ENCODE measurements at regions not wholly inside any gene's neighbourhood (a gene's known extent, or its start where the extent isn't known, plus 50 kb on each side); places are given as distances from the start of the nearest gene placed in this dataset.

DNA sequence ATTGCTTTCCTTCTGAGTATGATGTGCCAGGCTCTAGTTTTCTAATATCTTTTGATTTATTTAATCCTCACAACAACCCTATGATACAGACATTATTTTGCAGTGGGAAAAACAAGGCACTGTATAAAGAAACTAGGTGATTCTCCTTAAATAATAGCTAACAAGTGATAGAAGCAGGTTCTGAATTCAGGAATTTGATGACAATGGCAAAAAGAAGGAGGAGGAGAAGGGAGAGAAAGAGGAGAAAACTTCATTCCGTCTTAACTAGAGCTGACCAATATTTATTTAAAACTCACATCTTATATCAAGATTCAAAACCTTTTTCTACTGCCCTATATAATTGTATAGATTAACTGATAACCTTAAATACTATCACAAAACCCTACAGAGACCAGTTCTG is 1477.1 kb upstream of the PCDH7 start:
- H3K4me3 Mint-ChIP-seq: no peak overlapping the region
- DNase-seq: no peak
- H3K9me3 Mint-ChIP-seq: peaks cover 11% of the 10 kb centered on the region
- H3K4me1 Mint-ChIP-seq: no peaks in the 10 kb centered on the region
- no peaks in the 10 kb centered on the region for H3K27me3 Mint-ChIP-seq
- H3K36me3 Mint-ChIP-seq: no peaks in the 10 kb centered on the region
- H3K27ac Mint-ChIP-seq: no peak overlapping the region

DNA sequence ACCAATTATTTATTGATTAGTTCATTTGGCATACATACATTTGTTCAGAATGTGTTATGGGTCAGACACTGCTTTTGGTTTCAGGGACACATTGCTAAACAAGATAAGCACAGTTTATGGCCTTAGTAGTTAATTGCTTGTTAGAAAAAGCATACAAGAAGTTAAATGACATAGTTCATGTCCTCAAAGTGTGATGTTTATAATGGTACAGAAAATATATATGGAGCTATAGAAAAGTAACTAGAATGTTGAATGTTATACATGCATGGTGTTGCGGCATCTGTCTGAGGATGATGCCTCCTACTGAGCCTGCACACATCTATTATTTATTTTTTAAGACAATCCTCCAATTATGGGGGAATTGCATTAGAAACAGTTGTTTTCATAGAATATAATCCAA is 1476.3 kb upstream of the PCDH7 start:
- DNase-seq: no peak
- H3K36me3 Mint-ChIP-seq: no peaks in the 10 kb centered on the region
- H3K27me3 Mint-ChIP-seq: no peaks in the 10 kb centered on the region
- H3K4me1 Mint-ChIP-seq: no peaks in the 10 kb centered on the region
- no peak overlapping the region for H3K4me3 Mint-ChIP-seq
- H3K9me3 Mint-ChIP-seq: peaks cover 9% of the 10 kb centered on the region
- no peak overlapping the region for H3K27ac Mint-ChIP-seq

DNA sequence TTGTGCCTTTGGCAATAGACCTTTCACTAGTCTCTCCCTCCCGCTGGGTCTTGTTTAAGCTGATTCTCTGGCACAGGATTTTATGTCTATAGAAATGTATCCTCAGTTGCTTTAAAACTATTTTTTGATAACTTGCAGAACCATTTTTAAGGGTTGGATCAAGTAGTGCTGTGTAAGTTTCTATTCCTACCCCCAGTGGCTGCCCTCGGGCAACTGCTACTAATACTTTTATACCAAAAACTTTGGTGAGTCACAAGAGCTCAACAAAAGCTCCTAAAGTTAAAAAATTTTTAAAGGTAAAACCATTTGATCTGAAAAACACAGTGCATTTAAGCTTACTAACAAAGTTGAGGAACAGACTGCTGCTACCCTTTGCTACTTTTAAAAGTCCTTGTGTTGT is 1460.6 kb upstream of the PCDH7 start:
- H3K4me1 Mint-ChIP-seq: no peaks in the 10 kb centered on the region
- H3K27me3 Mint-ChIP-seq: no peaks in the 10 kb centered on the region
- peaks cover 5% of the 10 kb centered on the region for H3K9me3 Mint-ChIP-seq
- DNase-seq: no peak
- H3K27ac Mint-ChIP-seq: no peak overlapping the region
- no peaks in the 10 kb centered on the region for H3K36me3 Mint-ChIP-seq
- no peak overlapping the region for H3K4me3 Mint-ChIP-seq

DNA sequence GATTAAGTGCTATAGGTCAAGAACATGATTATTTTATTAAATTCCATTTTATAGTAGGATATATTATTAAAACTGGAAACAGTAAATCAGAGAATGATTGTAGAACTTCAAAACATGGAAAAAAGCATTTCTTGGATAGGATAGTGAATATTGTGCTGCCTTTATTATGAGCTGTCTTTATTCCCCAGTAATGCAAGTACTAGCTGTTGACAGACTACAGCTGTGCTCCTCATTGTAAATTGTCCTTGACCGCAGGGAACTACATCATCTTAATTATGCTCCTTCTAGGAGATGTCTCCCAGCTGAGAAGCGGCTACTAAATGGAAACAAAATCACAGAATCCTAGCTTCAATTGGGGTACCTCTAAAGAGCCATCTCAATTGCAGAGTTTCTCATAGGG is 1457.2 kb upstream of the PCDH7 start:
- no peak for DNase-seq
- no peaks in the 10 kb centered on the region for H3K36me3 Mint-ChIP-seq
- H3K27me3 Mint-ChIP-seq: no peaks in the 10 kb centered on the region
- peaks cover 1% of the 10 kb centered on the region for H3K9me3 Mint-ChIP-seq
- H3K4me1 Mint-ChIP-seq: no peaks in the 10 kb centered on the region
- H3K27ac Mint-ChIP-seq: no peak overlapping the region
- H3K4me3 Mint-ChIP-seq: no peak overlapping the region

DNA sequence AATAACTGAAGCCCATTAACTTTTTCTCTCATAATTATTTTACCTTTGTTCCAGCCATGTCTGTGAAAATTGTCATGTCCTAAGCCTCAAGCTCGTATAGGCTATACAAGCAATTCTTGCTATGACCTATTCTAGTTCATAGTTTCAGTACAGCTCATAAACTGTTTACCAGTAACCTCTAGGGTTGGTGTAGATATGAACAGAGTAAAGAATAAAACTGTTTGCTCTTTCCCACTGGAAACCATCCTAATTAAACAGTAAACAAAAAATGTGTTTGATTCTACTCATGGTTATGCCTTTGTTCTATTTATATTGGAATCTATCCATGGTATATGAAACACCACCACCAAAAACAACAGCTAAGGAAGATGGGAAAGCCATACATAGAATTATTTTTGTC is 1444.0 kb upstream of the PCDH7 start:
- no peak overlapping the region for H3K27ac Mint-ChIP-seq
- peaks cover 10% of the 10 kb centered on the region for H3K9me3 Mint-ChIP-seq
- H3K4me3 Mint-ChIP-seq: no peak overlapping the region
- H3K4me1 Mint-ChIP-seq: no peaks in the 10 kb centered on the region
- no peak for DNase-seq
- no peaks in the 10 kb centered on the region for H3K27me3 Mint-ChIP-seq
- H3K36me3 Mint-ChIP-seq: no peaks in the 10 kb centered on the region

DNA sequence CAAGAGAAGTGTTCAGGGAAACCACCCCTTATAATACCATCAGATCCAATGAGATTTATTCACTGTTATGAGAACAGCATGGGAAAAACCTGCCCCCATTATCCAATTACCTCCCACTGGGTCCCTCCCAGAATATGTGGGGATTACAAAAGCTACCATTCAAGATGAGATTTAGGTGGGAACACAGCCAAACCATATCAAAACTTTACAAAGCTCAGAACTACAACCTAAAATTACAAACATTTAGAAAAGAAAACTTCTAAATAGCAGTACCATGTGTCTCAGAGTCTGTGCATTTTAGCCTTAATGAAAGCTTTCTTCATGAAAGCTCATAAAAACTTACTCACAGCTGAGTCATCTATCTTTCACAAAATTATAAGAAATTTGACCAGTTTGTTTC is 1442.8 kb upstream of the PCDH7 start:
- Mint-ChIP-seq H3K9me3 (peaks cover 8% of the 10 kb centered on the region), H3K27me3 (no peaks in the 10 kb centered on the region)

DNA sequence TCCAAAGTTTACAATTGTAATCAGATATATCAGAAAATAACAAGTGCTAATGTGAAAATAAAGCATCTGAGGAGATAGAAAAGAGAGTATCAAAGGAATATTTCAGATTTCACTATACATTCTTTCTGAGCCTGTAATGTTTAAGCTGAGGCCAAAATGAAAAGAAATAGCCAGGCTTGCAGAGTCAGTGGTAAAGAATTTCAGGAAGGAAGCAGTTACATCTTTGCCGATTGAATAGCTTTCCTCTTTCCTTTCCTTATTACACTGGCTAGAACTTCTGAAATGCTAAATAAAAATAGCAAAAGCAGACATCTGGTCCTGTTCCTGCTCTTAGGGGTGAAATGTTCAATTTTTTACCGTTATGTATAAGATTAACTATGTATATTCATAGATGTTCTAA is 1441.6 kb upstream of the PCDH7 start:
- no peak for DNase-seq
- no peaks in the 10 kb centered on the region for H3K4me1 Mint-ChIP-seq
- H3K36me3 Mint-ChIP-seq: no peaks in the 10 kb centered on the region
- no peak overlapping the region for H3K4me3 Mint-ChIP-seq
- H3K27me3 Mint-ChIP-seq: no peaks in the 10 kb centered on the region
- no peak overlapping the region for H3K27ac Mint-ChIP-seq
- H3K9me3 Mint-ChIP-seq: peaks cover 8% of the 10 kb centered on the region

More for the DNA sequence above, 1442.8 kb upstream of the PCDH7 start:
- no peaks in the 10 kb centered on the region for H3K36me3 Mint-ChIP-seq
- no peaks in the 10 kb centered on the region for H3K4me1 Mint-ChIP-seq
- no peak overlapping the region for H3K4me3 Mint-ChIP-seq
- H3K27ac Mint-ChIP-seq: no peak overlapping the region
- DNase-seq: no peak

DNA sequence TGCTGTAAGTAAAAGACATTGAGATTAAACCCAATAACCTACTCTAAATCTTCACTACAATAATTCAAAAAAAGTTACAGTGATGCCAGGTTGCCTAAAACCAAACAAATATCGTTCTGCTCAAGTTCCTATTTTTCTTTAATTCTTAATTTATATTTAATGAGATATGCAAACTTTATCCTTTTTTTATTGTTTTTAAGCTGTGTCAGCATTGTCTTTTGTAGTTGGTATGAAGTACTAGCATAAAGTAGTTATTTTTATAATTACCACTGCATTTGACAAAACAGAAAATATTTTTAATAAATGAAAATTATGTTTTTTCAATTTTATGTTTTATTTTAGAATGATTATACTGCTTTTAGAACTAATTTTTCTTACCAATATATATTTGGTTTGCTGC is 1431.1 kb upstream of the PCDH7 start:
- Mint-ChIP-seq H3K27me3 (no peaks in the 10 kb centered on the region), H3K27ac (no peak overlapping the region), H3K4me1 (no peaks in the 10 kb centered on the region), H3K9me3 (peaks cover 8% of the 10 kb centered on the region), H3K36me3 (no peaks in the 10 kb centered on the region), H3K4me3 (no peak overlapping the region)
- no peak for DNase-seq

DNA sequence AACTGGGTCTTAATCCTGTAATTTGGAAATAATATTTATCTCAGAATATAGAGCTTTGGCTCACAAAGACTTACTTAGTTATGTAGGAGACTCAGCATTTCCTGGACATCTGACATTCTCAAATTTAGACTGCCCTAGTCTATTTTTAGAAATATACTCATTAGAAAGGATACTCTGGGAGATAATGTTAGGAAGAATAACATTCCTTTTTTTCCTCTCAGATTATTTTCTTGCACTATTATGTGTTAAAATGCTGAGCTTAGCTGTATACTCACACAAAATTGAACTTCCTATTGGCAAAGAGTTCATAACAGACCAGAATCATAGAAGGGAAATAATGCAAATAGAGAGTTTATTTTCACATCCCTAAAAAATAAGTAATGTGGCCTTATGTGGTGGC is 1424.9 kb upstream of the PCDH7 start:
- DNase-seq: no peak
- H3K27me3 Mint-ChIP-seq: no peaks in the 10 kb centered on the region
- no peaks in the 10 kb centered on the region for H3K36me3 Mint-ChIP-seq
- H3K4me1 Mint-ChIP-seq: no peaks in the 10 kb centered on the region
- peaks cover 10% of the 10 kb centered on the region for H3K9me3 Mint-ChIP-seq
- no peak overlapping the region for H3K27ac Mint-ChIP-seq
- no peak overlapping the region for H3K4me3 Mint-ChIP-seq

DNA sequence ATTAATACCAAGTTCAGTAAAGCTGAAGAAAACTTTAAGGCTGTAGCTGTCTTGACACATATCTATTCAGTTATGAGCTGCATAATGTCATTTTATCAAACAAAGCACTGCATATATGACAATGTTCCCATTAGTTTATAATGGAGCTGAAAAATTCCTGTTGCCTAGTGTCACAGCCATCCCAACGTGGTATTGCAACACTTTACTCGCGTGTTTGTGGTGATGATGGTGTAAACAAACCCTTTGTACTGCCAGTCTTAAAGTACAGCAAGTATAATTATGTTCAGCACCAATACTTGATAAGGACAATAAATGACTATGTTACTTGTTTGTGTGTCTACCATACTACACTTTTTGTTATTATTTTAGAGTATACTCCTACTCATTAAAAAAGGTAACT is 1415.6 kb upstream of the PCDH7 start:
- H3K27me3 Mint-ChIP-seq: no peaks in the 10 kb centered on the region
- H3K36me3 Mint-ChIP-seq: no peaks in the 10 kb centered on the region
- no peak overlapping the region for H3K4me3 Mint-ChIP-seq
- no peaks in the 10 kb centered on the region for H3K4me1 Mint-ChIP-seq
- H3K27ac Mint-ChIP-seq: no peak overlapping the region
- H3K9me3 Mint-ChIP-seq: peaks cover 4% of the 10 kb centered on the region
- DNase-seq: no peak

DNA sequence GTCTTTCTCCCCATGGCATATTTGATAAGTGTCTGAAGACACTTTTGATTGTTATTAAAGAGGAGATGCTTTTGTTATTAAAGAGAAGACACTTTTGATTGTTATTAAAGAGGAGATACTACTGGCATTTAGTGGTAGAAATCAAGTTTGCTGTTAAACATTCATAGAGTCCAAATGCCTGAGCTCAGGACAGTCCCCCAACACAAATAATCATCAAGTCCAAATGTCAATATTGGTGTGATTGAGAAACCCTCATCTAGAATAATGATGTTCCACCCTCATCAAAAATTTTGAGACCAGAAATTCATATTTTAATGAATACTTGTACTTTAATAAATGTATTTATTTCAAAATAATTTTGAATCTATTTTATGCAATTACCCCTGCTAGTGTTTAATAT is 1412.9 kb upstream of the PCDH7 start:
- Mint-ChIP-seq H3K27ac (no peak overlapping the region), H3K9me3 (peaks cover 4% of the 10 kb centered on the region), H3K27me3 (no peaks in the 10 kb centered on the region), H3K4me1 (no peaks in the 10 kb centered on the region), H3K36me3 (no peaks in the 10 kb centered on the region), H3K4me3 (no peak overlapping the region)
- no peak for DNase-seq

DNA sequence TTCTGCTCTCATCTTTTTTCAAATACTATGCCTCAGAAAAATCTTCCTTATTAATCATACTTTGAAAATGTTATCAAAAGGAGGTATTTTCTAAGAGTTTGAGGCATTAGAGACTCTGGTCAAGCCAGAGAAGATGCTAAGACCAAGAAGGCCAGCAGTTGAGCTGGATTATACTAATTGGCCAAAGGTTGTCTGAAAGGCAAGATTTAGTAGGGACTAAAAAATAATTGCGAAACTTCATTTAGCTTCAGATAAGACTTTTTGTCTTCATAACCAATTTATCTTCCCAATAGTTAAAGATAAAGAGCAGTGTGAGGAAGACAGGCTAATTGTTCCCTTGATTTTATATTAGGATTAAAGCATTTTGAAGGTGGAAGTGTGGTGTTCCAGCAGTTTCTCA is 1412.4 kb upstream of the PCDH7 start:
- no peaks in the 10 kb centered on the region for H3K27me3 Mint-ChIP-seq
- H3K4me1 Mint-ChIP-seq: no peaks in the 10 kb centered on the region

DNA sequence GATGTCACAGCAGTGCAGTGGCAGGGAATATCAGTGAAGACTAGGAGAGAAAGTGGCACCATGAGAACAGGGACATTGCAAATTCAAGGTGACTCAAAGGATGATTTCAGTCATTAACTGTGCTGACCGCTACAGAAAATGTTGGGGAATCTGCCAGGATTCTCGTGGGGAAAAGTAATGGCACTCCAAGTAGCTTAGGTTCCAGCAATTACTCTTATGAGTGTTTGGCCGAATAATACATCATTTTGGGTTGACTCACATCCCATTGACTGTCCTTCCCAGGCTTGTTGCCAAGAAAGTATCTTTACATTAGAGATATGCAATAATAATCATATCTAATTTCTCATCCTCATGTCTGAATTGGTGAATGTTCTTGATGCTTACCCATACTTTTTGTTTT is 1411.1 kb upstream of the PCDH7 start:
- Mint-ChIP-seq H3K36me3 (no peaks in the 10 kb centered on the region), H3K4me3 (no peak overlapping the region)

More for the DNA sequence above, 1412.4 kb upstream of the PCDH7 start:
- Mint-ChIP-seq H3K4me3 (no peak overlapping the region), H3K36me3 (no peaks in the 10 kb centered on the region), H3K9me3 (peaks cover 4% of the 10 kb centered on the region), H3K27ac (no peak overlapping the region)
- DNase-seq: no peak

DNA sequence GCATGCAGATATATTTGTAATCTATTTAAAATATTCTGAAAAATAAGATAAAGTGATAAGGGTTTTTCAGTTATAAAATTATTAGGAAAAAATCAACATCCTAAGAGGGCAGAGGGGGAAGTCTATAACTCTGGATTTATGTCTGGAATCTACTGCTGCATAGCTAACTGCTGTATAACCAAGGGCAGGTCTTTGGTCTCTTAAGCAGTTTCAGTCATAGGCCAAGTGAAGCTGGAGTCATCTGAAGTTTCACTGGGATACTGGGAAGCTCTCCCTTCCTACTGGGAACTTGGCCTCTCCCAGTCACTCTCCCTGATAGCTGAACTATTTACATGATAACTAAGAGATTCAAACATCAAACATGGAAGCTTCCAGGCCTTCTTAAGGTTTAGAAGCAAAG is 1409.9 kb upstream of the PCDH7 start:
- Mint-ChIP-seq H3K27ac (no peak overlapping the region), H3K4me3 (no peak overlapping the region), H3K9me3 (peaks cover 4% of the 10 kb centered on the region), H3K36me3 (no peaks in the 10 kb centered on the region), H3K4me1 (no peaks in the 10 kb centered on the region), H3K27me3 (no peaks in the 10 kb centered on the region)
- no peak for DNase-seq

More for the DNA sequence above, 1411.1 kb upstream of the PCDH7 start:
- no peaks in the 10 kb centered on the region for H3K4me1 Mint-ChIP-seq
- no peak for DNase-seq
- H3K27me3 Mint-ChIP-seq: no peaks in the 10 kb centered on the region
- no peak overlapping the region for H3K27ac Mint-ChIP-seq
- peaks cover 4% of the 10 kb centered on the region for H3K9me3 Mint-ChIP-seq

DNA sequence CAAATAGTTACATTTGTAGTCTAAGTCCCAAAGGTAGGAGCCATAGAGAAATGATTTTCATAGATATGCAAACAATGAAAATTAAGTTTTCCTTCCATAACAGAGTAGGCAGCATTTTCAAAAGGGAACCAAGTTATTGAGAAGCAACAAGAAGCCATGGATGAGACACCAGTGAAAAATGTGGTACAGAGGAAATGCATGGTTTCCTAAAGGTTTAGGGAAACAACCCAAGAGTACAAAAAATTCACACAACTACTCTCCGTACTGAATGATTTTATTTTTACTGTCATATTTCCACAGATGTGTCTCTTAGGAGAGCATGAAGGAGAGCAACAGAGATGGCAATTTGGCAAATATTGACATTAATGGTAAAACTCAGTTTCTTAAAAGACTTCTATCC is 1408.9 kb upstream of the PCDH7 start:
- Mint-ChIP-seq H3K9me3 (peaks cover 4% of the 10 kb centered on the region), H3K36me3 (no peaks in the 10 kb centered on the region), H3K4me3 (no peak overlapping the region), H3K4me1 (no peaks in the 10 kb centered on the region), H3K27me3 (no peaks in the 10 kb centered on the region), H3K27ac (no peak overlapping the region)
- DNase-seq: no peak

DNA sequence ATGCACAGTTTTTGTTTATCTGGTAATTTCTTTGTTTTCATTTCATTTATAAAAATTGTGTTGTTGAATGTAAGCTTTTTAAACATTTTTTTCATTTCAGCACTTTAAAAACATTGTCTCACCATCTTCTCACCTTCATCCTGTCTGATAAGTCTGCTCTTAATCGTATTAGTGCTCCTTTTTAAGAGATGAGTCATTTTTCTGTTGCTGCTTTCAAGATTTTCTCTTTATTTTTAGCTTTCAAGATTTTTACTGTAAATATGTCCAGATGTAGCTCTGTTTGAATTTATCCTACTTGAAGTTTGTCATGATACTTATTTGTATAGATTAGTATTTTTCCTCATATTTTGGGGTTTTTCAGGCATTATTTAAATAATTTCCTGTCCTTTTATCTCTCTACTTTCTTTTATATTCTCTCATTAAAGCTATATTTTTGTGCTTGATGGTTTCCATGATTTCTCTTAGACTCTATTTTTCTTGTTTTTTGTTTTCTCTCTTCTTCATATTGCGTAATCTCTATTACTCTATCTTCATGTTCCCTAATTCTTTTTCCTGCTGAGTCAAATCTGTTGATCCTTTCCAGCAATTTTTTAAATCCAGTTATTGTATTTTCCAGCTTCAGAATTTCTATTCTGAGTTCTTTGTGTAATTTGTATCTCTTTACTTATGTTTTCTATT is 1400.4 kb upstream of the PCDH7 start:
- H3K4me3 Mint-ChIP-seq: no peak overlapping the region
- no peaks in the 10 kb centered on the region for H3K4me1 Mint-ChIP-seq

More for the DNA sequence above, 1400.4 kb upstream of the PCDH7 start:
- no peak for DNase-seq
- H3K36me3 Mint-ChIP-seq: no peaks in the 10 kb centered on the region
- H3K9me3 Mint-ChIP-seq: peaks cover 2% of the 10 kb centered on the region
- no peak overlapping the region for H3K27ac Mint-ChIP-seq
- no peaks in the 10 kb centered on the region for H3K27me3 Mint-ChIP-seq
